HG02642 (cell line): ENCODE measurements at regions not wholly inside any gene's neighbourhood (a gene's known extent, or its start where the extent isn't known, plus 50 kb on each side); places are given as distances from the start of the nearest gene placed in this dataset.
A peak's percentile ranks its signal among the peaks of the same experiment; 100 is the strongest.
"Not testable (repeated sequence)": the region's sequence is repeated elsewhere in the genome, so short reads cannot be mapped to it uniquely, and the experiment has no call there.

Experiments used
- ATAC-seq: cut with Tn5 transposase; IDR thresholded peaks from one replicate; pipeline ENCODE4 v1.9.1; 2021; ENCODE audit warnings: mild to moderate bottlenecking; ENCODE audit not compliant: unreplicated experiment, poor library complexity

DNA sequence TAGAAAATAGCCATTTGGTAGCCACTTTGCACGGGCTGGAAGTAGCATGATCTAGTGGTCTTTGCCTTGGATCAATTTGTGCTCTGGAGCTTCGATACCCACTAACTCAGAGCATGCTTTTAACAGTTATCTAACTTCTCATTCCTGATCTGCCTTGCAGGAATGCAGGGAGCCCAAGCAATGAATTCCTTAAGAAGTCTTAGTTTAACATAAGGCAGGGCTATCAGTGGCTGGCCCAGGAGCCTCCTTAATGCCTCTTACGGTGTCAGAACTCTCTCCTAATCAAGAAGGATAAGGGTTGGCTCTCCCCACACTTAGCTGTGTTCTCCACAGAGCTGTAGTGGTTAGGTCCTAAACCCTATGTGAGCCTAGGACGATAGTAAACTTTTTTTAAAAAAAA lies 95.8 kb upstream of the TBCA start:
- no peak for ATAC-seq

DNA sequence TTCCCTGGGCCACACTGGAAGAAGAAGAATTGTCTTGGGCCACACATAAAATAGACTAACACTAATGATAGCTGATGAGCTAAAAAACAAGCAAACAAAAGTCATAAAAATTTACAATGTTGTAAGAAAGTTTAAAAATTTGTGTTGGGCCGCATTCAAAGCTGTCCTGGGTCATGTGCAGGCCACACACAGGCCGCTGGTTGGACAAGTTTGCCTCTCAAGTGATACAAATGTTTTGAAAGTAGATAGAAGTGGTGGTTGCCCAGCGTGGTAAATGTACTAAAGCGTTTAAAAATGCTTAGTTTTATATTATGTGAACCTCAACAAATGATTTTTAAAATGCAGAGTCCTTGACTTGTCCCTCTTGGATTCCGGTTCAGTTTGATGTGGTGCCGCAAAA lies 94.9 kb upstream of the TBCA start:
- no peak for ATAC-seq

DNA sequence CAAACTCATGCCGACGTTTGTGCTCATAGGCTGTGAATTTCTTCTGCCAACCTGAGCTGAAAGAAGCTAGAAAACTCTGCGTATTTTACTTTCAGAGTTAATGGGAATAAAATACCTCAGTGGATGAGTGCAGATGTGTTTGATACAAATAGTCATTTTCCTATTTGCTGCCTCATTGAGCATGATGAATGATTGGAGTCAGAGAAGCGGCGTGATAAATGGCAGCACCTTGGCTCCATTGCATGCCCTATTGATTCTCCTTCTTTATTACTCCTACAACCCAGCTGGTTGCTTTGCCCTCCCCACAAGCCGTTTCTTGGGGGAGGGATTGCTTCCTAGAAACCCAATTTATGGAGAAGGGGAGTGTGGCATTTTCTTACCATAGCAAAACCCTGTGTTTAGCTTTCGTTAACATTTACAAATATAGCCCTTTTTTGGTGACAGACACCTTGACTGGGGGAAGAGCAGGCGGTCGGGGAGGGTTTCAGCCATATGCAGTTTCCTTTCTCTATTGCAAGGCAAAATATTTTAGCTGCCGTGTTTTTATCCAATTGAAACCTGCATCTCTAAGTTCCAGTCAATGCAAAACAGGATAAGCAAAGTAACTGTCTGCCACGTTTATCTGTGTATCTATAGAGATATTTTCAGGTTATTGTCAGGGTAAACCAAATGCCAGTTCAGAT lies 93.1 kb upstream of the TBCA start:
- no peak for ATAC-seq

DNA sequence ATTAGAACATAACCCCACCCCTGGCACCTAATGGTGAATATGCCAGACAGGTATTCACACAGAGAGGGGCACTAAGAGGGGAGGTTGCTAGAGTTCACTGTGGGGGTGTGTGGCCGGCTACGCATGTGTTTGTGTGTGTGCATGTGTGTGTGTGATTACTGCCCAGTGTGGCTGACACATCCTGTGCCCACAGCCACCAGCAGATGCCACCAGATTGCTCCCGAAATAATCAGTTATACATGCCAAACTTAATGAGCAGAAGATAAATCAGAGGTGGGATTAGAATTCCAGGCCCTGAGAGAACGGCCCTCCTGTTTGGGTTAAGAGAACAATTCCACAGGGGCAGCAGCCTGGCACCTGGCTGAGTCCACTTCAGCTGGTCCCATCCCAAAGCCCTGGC lies 91.8 kb upstream of the TBCA start:
- no peak for ATAC-seq

DNA sequence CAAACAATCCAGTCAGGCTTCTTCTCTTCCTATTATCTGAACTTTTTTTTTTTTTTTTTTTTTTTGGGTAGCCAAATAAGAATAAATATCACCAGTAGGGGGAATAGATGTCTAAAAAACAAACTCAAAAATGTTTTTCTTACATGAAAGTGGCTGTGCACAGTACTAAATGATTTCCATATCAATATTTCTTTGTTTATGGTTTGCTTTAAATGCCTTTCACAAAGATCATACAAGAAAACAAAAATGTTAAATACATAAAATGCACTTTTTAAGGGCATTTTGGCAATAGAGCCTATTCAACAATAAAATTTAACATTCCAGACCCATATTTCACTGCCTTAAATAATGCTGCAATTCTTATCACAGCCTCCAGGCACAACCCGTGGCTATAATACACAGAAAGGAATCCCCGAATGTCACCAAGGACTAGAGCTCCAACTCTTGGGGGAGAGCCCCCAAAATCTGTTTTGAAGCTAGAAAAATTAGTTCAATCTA lies 91.1 kb upstream of the TBCA start:
- ATAC-seq = no peak

DNA sequence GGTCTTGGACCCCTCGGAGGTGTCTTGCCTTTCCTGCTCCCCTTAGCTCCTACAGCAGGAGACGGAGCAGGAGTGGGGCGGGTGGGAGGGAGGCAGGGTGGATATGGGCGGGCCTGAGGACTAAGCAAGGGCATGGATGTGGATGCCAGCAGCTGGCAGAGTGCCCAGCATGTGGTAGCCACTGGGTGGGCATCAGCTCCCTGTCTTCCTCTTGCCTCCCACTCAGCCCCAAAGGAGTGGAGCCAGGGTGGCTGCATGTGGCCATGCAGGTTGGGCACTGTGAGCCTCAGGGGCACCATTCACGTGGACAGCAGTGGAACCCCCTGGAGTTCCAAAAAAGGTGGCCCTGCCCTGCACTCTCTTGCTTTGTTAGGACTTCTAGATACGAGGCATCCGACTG lies 90.1 kb upstream of the TBCA start:
- no peak for ATAC-seq

DNA sequence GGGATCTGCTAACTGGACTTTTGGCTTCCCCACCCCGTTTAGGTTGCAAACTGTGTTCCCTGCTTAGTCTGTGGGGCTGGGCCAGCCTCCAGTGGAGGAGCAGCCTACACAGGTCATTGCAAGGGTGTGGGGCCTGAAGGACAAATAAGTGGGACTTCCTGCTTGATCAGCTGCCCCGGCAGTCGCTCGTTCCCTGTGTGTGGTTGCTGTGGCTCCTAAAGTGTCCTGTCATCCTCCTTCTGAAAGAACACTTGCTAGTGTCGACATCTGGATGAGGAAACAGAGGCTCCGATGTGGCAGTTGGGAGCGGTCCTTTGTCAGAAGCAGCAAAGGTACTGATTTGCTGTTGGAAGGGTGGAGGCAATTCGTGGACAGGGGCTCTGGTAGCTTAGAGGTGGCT lies 88.9 kb upstream of the TBCA start:
- ATAC-seq = no peak

DNA sequence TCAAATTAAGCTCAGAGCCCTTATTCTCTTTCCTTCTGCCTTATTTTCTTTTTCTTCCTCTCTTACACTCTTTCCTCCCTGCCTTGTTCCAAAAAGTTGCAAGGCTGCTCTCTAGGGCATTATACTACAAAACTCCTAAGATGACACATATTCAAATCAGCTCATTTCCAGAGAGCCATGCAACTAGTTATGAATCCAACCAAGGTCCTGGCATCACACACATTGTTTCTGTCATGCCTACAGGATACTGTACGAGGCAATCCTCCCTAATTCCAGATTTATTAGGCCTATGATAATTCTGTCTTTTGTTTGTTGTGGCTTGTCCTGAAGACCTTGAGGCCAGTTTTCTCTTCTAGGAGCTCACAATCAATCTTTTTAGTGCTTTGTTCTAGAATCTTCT lies 87.0 kb upstream of the TBCA start:
- ATAC-seq = no peak

DNA sequence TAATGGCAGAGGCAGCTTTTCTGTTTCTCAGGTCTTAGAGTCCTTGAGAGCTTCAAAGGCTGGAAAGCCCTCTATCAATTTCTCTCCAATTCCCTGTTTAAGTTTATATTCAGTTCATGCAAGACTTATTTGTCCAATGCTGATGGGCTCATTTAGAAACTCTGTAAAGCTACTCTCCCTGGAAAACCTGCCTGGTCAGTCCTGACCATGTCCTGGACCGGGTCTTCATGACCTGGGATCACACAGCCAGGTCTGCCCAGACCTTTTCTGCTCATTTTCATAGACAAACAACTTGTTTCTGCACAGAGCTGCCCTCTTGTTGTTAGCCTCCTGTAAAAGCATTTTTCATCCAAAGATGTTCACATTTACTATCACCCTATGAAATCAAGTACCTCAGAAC lies 85.4 kb upstream of the TBCA start:
- ATAC-seq = no peak

DNA sequence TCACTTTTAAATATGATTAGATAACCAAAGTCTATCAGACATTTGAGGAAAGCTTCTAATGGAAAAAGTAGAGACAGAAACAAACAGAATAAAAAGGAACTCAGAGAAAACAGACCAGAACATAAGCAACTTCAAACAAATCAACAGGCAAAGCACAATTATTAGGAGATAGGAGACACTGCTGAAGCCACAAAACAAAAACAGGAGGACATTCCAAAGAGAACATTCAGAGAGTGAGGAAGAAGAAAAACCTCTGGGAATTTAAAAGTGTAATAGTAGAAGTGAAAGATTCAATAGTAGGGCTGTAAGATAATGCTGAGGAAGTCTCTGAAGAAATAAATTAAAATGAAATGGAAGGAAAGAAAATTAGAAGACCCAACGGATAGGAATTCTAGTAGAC lies 83.2 kb upstream of the TBCA start:
- ATAC-seq = no peak

DNA sequence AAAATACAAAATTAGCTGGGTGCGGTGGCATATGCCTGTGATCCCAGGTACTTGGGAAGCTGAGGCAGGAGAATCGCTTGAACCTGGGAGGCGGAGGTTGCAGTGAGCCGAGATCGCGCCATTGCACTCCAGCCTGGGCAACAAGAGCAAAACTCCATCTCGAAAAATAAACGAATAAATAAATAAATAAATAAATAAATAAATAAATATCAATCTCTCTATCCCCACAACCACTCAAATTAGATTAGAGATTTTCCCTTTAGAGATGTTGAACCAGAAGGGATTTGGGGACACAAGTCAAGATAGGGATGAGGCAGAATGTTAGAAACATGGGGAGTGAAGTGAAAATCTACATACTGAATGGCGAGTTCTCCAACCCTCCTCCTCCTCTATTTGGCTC lies 82.5 kb upstream of the TBCA start:
- ATAC-seq = not testable (repeated sequence)

DNA sequence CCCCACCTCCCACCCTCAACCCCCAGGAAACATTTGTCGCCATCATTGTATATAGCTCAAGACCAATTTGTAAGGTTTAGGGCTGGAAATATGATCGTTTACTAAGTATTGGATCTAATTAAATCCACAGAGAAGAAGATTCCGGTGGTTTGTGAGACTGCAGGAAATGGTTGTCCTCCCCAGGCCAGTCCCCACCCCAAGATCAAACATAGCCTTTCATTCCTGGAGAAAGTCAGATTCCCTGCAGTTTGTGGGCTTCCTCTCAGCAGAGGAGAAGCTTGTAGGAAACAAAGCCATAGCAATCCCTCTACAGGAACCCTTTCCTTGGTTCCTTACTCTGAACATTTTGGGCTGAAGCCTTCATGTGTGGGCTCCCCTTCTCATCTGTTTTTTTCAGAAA lies 79.2 kb upstream of the TBCA start:
- ATAC-seq = no peak

DNA sequence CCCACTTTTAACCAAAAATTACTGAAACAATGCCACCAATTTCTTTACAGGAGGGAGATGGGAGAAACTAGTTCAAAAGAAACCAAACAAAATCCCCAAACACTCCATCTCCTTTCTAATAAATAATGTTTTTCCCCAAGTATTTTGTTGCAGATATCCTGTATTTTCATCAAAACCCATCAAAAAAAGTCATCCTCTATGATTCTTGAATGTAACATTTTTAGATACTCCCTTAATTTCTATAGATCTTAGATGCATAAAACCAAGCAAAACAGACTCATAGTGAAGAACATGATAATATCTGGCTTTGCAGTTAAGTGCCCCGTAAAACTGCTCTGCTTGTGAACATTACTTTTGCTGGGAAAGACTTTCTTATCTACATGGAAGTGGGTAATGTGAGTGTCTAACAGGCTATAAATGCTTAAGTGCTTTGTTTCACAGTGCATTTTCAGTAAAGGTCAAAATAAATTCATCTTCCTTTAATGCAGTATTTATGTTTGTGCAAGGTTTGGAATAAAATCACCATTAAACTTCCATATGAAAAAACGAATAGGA lies 77.3 kb upstream of the TBCA start:
- no peak for ATAC-seq

DNA sequence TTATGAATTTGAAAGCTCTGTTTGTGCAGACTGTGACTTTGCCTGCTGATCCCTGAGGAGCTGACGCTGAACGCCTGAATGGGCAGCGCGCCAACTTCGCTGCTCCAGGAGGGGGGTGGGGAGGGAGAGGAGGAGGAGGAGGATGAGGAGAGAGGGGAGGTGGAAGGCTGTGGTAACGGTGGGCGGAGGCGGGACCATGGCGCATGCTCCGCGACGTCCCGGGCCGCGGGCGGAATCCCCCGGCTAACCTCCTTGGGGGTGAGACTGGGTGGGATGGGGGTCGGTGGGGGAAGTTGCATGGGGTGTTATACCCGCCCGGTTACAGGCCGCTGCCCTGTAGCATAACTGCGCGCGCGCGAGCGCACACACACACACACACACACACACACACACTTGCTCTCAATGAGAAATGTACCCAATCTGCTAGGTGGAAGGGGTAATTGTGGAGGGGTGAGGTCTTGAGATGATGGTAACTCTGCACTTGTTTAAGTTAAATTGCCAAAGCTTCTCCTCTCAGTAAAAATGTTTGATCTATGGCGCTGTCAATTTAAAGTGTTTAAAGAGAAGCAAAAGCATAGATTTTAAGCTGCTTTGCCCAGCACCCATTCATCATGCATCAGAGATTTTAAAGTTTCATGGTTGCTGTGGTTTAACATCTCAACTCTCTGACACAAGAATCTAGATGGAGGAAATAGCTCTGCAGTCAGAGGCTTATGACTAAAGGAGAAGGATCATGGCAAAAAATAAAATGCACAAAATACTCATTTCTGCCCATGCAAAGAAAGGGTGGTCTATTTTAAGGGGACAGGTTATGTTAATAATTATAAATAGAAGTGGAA lies 76.6 kb upstream of the TBCA start:
- ATAC-seq = peak; percentile 53

DNA sequence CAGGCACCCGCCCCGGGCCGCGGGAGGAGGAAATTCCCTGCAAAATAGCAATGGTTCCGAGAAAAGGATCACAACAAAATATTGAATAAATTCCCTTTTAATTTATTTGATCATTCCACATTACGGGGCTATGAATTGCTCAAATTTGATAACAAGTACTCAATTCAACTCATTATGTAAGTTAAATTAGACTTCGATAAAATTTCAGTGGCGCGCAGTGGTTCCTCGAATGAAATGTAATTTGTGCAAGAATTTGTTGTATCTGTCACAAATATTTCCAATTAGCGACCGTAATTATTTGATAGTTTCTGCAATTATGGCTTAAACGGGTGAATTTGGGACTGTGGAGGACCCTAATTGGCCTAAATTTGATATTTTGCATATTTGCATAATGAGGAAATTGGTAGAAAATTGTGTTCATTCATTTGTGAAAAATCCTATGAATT lies 76.0 kb upstream of the TBCA start:
- no peak for ATAC-seq

DNA sequence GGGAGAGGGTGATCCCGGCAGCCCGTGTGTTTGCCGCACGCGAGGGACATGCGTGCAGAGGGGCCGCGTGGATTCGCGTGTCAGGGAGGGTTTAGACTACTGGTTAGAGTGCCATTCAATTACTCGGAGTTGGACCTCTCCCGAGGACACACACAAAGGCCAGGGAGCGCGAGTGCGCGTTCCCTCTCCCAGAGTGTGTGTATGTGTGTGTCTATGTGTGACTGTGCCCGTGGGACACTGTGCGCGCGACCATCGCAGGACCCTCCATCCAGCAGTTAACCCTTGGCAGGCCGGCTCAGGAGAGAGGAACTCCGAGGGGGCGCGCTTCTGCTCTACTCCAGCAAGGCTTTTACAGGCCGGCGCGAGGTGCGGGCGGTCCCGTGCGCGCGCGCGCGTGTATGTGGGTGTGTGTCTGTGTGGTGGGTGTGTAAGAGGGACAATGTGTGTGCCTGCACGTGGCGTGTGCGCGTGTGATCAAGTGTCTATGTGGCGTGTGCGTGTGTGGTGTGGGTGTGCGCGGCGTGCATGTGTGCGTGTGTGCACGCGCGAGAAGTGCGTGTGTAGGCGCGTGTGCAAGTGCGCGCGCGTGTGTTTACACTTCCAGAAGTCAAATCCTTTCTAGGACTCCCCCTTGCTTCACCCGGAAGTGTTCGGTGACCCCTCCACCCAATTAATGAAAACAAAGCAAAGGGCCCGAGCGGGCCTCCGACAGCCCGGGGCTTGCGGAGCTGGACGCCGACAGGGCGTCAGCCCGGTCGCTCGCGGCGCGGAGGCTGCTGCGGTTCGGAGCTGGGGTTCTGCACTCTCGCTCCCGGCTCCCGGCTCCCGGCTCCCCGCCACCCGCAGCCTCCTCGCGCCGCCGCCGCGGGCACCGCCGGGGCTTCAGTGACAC lies 75.3 kb upstream of the TBCA start:
- no peak for ATAC-seq

DNA sequence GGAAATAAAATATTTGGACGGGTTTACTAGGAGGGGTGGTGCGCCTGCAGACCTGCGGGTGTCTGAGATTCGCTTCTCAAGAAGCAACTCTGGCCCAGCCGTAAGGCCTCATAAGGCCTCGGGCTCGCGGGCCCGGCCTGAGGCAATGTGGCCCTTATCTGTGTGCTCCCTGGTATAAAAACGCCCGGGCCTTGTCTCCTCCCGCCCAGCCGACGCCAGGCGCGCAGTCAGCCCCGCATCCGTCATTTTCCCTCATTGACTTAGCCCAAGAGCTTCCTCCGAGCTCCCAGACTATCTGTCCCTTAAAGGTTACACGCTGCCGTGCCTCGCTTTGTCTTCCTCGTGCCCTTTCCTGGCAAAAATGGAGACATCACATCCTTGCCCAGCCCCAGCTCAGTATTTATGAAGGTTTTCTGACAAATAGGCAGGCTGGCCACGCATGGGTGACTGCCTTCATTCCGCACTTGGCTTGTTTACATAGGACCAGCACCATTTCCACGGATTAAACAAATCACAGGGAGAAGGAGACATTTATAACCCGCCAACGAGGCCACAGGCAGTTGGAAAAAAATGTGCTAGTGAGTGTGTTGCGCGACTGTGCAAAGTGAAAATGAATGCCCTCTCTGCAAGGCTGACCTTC lies 74.5 kb upstream of the TBCA start:
- no peak for ATAC-seq

DNA sequence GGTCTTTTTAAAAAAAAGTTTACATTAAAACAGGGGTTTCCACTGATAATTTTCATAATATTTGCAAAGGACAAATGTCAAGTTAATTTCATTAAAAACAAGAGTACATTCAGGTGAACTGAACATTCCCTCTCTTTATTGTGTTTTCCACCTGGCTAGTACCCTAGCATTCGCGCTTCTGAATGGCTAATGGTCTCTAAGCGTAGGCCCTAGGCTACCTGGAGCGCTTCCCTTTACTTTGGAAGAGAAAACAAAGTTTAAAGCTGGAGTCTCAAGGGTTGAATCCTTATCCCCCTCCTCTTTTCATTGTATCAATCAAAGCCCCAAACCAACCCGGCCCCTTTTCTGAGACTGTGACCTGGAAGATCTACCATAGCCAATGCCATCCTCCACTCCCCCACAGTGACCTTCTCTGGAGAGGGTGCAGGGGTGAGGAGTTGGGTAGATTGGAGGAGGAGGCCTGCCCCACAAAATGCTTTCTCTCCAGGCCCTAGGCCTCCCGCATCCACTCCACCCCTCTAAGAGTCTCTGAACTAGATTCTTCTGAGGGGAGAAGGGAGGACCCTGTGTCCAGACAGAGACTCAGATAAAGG lies 73.3 kb upstream of the TBCA start:
- ATAC-seq = no peak

DNA sequence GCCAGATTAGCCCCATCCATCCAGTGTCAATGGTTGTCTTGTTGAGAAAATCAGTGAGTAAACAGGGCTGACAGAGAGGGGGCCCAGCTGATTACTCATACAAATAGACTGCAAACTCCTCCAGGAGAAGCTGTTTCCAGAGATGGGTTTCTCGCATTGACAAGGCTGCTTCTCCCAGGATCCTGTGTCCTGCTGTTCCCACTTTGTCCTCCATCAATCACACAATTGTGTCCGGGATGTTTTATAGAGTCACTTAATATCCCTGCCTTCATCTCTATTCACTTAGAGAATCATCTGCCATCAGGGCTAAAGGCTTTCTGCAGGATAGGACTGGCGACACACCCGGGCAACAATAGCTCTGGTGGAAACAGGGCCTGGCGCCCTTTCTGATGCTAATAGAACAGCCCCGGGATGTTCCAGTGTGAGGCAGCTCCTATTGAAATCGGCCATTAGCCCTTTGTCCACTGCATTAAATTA lies 71.7 kb upstream of the TBCA start:
- ATAC-seq = no peak

DNA sequence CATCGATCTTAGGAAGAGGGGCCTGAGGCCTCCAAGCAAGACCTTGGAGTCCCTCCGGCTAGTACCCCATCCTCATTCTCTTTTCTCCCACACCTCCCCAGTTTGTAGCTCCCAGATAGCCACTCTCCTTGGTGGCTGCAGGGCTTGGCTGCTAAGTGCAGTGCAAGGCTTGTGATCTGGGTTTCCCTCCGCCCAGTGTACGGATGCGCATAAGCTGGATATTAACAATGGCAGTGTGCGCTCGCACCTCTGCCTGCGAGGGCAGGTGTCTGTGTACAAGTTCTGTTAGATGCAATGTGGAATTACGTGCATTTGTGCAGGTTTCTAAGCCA lies 71.0 kb upstream of the TBCA start:
- ATAC-seq = no peak
